HG02610 (cell line): ENCODE measurements at regions not wholly inside any gene's neighbourhood (a gene's known extent, or its start where the extent isn't known, plus 50 kb on each side); places are given as distances from the start of the nearest gene placed in this dataset.
A peak's percentile ranks its signal among the peaks of the same experiment; 100 is the strongest.

Experiments
- ATAC-seq: cut with Tn5 transposase; IDR thresholded peaks from one replicate; pipeline ENCODE4 v1.9.1; 2021; ENCODE audit warnings: mild to moderate bottlenecking, moderate library complexity; ENCODE audit not compliant: unreplicated experiment

GRCh38 chr4:138672393-138672976 is 343.1 kb upstream of the NOCT start:
- ATAC-seq, result peak; percentile 70

GRCh38 chr4:138671606-138672084 is 343.9 kb upstream of the NOCT start:
- no peak for ATAC-seq

- no peak for ATAC-seq
Observed at GRCh38 chr4:138671106-138671505, 344.5 kb upstream of the NOCT start.

GRCh38 chr4:138670681-138671080 is 344.9 kb upstream of the NOCT start:
- no peak for ATAC-seq

- no peak for ATAC-seq
Observed at GRCh38 chr4:138669479-138670315, 345.9 kb upstream of the NOCT start.

GRCh38 chr4:138668309-138668708 is 347.3 kb upstream of the NOCT start:
- no peak for ATAC-seq

GRCh38 chr4:138666366-138666765 is 349.2 kb upstream of the NOCT start:
- no peak for ATAC-seq

GRCh38 chr4:138665851-138666250 is 349.7 kb upstream of the NOCT start:
- no peak for ATAC-seq

- no peak for ATAC-seq
Observed at GRCh38 chr4:138663883-138664282, 351.7 kb upstream of the NOCT start.

GRCh38 chr4:138659812-138660316 is 355.7 kb upstream of the NOCT start:
- no peak for ATAC-seq

- no peak for ATAC-seq
Observed at GRCh38 chr4:138659037-138659811, 356.4 kb upstream of the NOCT start.

GRCh38 chr4:138658518-138658917 is 357.1 kb upstream of the NOCT start:
- no peak for ATAC-seq

GRCh38 chr4:138656990-138657389 is 358.6 kb upstream of the NOCT start:
- ATAC-seq, result no peak

GRCh38 chr4:138655985-138656384 is 359.6 kb upstream of the NOCT start:
- no peak for ATAC-seq

GRCh38 chr4:138655286-138655685 is 360.3 kb upstream of the NOCT start:
- no peak for ATAC-seq

- ATAC-seq, result peak; percentile 64
Observed at GRCh38 chr4:138650929-138651448, 364.6 kb upstream of the NOCT start.

- ATAC-seq, result no peak
Observed at GRCh38 chr4:138650495-138650894, 365.1 kb upstream of the NOCT start.

- no peak for ATAC-seq
Observed at GRCh38 chr4:138647433-138647832, 368.1 kb upstream of the NOCT start.

GRCh38 chr4:138646383-138646782 is 369.2 kb upstream of the NOCT start:
- no peak for ATAC-seq

GRCh38 chr4:138645289-138645688 is 370.3 kb upstream of the NOCT start:
- no peak for ATAC-seq

GRCh38 chr4:138644322-138644721 is 371.3 kb upstream of the NOCT start:
- ATAC-seq, result no peak
